OCI-LY1 (cell line): ENCODE measurements at regions not wholly inside any gene's neighbourhood (a gene's known extent, or its start where the extent isn't known, plus 50 kb on each side); places are given as distances from the start of the nearest gene placed in this dataset.

ENCODE experiments used
- CTCF ChIP-seq: fragments of 200-600 bp; sonication (generic), shearing (Covaris generic); IDR thresholded peaks from 2 replicates; pipeline ENCODE4 v1.5.1; 2017; ENCODE audit warnings: mild to moderate bottlenecking, antibody characterized with exemption, low read length, moderate library complexity, mixed read lengths
- EZH2 ChIP-seq: fragments of 200-600 bp; sonication (generic), shearing (Covaris generic); IDR thresholded peaks from 2 replicates; pipeline ENCODE4 v1.8.0; 2017; ENCODE audit warnings: borderline replicate concordance, mixed run types, mild to moderate bottlenecking, antibody characterized with exemption, low read length, moderate library complexity, mixed read lengths

- TF ChIP-seq CTCF, result no peak
- no peak for TF ChIP-seq EZH2
These were observed 121.8 kb upstream of the POU2AF2 start for GRCh38 chr11:111123463-111124398.
